ENCODE measurements at regions not wholly inside any gene's neighbourhood (a gene's known extent, or its start where the extent isn't known, plus 50 kb on each side); places are given as distances from the start of the nearest gene placed in this dataset.
A peak's percentile ranks its signal among the peaks of the same experiment; 100 is the strongest.

DNA sequence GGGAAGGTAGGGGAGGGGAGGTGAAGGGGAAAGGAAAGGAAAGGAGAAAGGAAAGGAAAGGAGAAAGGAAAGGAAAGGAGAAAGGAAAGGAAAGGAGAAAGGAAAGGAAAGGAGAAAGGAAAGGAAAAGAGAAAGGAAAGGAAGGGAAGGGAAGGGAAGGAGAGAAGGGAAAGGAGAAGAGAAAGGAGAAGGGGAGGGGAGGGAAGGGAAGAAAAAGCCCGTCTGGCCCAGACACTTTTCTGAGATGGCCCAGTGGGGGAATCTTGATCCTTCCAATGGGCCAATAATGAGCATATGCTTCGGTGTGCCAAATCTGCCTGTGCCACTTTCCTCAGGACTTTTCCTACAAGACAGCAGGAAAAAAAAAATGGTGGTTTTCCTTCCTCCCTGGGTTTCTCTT lies 64.5 kb downstream of the CH25H start:
- TF ChIP-seq, protein P1, sequence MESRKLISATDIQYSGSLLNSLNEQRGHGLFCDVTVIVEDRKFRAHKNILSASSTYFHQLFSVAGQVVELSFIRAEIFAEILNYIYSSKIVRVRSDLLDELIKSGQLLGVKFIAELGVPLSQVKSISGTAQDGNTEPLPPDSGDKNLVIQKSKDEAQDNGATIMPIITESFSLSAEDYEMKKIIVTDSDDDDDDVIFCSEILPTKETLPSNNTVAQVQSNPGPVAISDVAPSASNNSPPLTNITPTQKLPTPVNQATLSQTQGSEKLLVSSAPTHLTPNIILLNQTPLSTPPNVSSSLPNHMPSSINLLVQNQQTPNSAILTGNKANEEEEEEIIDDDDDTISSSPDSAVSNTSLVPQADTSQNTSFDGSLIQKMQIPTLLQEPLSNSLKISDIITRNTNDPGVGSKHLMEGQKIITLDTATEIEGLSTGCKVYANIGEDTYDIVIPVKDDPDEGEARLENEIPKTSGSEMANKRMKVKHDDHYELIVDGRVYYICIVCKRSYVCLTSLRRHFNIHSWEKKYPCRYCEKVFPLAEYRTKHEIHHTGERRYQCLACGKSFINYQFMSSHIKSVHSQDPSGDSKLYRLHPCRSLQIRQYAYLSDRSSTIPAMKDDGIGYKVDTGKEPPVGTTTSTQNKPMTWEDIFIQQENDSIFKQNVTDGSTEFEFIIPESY (IDR thresholded peaks at IDR 0.05; ENCODE audit: extremely low read depth, insufficient replicate concordance, low read length): no peak
- TF ChIP-seq SRF (IDR thresholded peaks at IDR 0.05; ENCODE audit: low read depth) (no peak), EZH2phosphoT487 (IDR thresholded peaks at IDR 0.05; ENCODE audit: borderline replicate concordance) (no peak)

GRCh38 chr10:89138755-89139490 lies 68.2 kb downstream of the CH25H start:
- no peaks in the 10 kb centered on the region for H3K9me2 ChIP-seq (ENCODE audit: insufficient read depth)
- ChIA-PET RAD21 (ENCODE audit: low non-redundant PET in 1 of 2, low total read pairs in 2 of 2, uncharacterized antibody in 2 of 2, unreplicated experiment in 2 of 2) (no interaction called here), POLR2A (interaction anchor here (0.6 kb wide), 1 partner anchor 59 kb away, joined by 3 read pairs; no protein-coding TSS in a partner anchor), CTCF (no interaction called here)
- H3K4me1 ChIP-seq (ENCODE audit: control insufficient read depth in 1 of 2, insufficient read depth in 2 of 2, low read length in 2 of 2): no peaks in the 10 kb centered on the region
- no peaks in the 10 kb centered on the region for H3K79me2 ChIP-seq (ENCODE audit: insufficient read depth, low read length)
- DNase-seq (ENCODE audit: low read depth, low spot score) (no peak), ATAC-seq (no peak)
- H3K36me3 ChIP-seq (ENCODE audit: control insufficient read depth in 1 of 2, insufficient read depth in 2 of 2, low read length in 2 of 2): no peaks in the 10 kb centered on the region
- no peak overlapping the region for H2AFZ ChIP-seq (ENCODE audit: low read depth, low read length, poor library complexity, severe bottlenecking)
- H4K20me1 ChIP-seq (ENCODE audit: insufficient read depth): no peaks in the 10 kb centered on the region
- H3K9me3 ChIP-seq (ENCODE audit: control insufficient read depth in 1 of 2, insufficient read depth in 1 of 2, low read depth in 1 of 2, low read length in 2 of 2): no peaks in the 10 kb centered on the region
- peak; percentile 45; the same call in 1 of the 2 replicates for TF ChIP-seq CEBPB (IDR thresholded peaks at IDR 0.05; ENCODE audit: low read depth)
- TF ChIP-seq ATF3 (IDR thresholded peaks at IDR 0.05): no peak
- H3K27ac ChIP-seq (ENCODE audit: low read depth, low read length): no peak overlapping the region
- no peak overlapping the region for H3K4me3 ChIP-seq (replicated peaks in 1 of 2; ENCODE audit: low read depth in 1 of 2, low read length in 2 of 2)
- H3K4me2 ChIP-seq (ENCODE audit: low read length): no peak overlapping the region
- intact Hi-C loops (cut with micrococcal nuclease): no loop called here
- H3K9ac ChIP-seq (ENCODE audit: low read length): no peak overlapping the region
- no peaks in the 10 kb centered on the region for H3K27me3 ChIP-seq (ENCODE audit: insufficient read depth, low read length)
- no TSS peak for BruUV-seq (replicated peaks)

More for the DNA sequence above, 64.5 kb downstream of the CH25H start:
- ChIA-PET RAD21 (ENCODE audit: low non-redundant PET in 1 of 2, low total read pairs in 2 of 2, uncharacterized antibody in 2 of 2, unreplicated experiment in 2 of 2) (no interaction called here), POLR2A (no interaction called here), CTCF (no interaction called here)
- no peaks in the 10 kb centered on the region for H3K4me1 ChIP-seq (ENCODE audit: control insufficient read depth in 1 of 2, insufficient read depth in 2 of 2, low read length in 2 of 2)
- H3K9ac ChIP-seq (ENCODE audit: low read length): no peak overlapping the region
- no peaks in the 10 kb centered on the region for H4K20me1 ChIP-seq (ENCODE audit: insufficient read depth)
- no peaks in the 10 kb centered on the region for H3K9me2 ChIP-seq (ENCODE audit: insufficient read depth)
- no peak overlapping the region for H3K4me2 ChIP-seq (ENCODE audit: low read length)
- no peak overlapping the region for H3K27ac ChIP-seq (ENCODE audit: low read depth, low read length)
- DNase-seq (ENCODE audit: low read depth, low spot score): no peak
- no peaks in the 10 kb centered on the region for H3K9me3 ChIP-seq (ENCODE audit: control insufficient read depth in 1 of 2, insufficient read depth in 1 of 2, low read depth in 1 of 2, low read length in 2 of 2)
- H3K79me2 ChIP-seq (ENCODE audit: insufficient read depth, low read length): no peaks in the 10 kb centered on the region
- no peaks in the 10 kb centered on the region for H3K27me3 ChIP-seq (ENCODE audit: insufficient read depth, low read length)
- intact Hi-C loops (cut with micrococcal nuclease): no loop called here
- H2AFZ ChIP-seq (ENCODE audit: low read depth, low read length, poor library complexity, severe bottlenecking): no peak overlapping the region
- H3K4me3 ChIP-seq (replicated peaks in 1 of 2; ENCODE audit: low read depth in 1 of 2, low read length in 2 of 2): no peak overlapping the region
- BruUV-seq (replicated peaks): no TSS peak
- H3K36me3 ChIP-seq (ENCODE audit: control insufficient read depth in 1 of 2, insufficient read depth in 2 of 2, low read length in 2 of 2): no peaks in the 10 kb centered on the region
- no peak for ATAC-seq
